Lower leg skin (tissue), 3 donors: ENCODE measurements at regions not wholly inside any gene's neighbourhood (a gene's known extent, or its start where the extent isn't known, plus 50 kb on each side); places are given as distances from the start of the nearest gene placed in this dataset.

Source experiments
- CTCF ChIP-seq, 3 donors: fragments of 450-650 bp; IDR thresholded peaks; one replicate each; pipeline ENCODE4 v1.5.1; 2016; ENCODE audit warnings: antibody characterized with exemption in 3 of 3, mild to moderate bottlenecking in 3 of 3, moderate library complexity in 2 of 3
- POLR2A ChIP-seq, 2 donors: fragments of 450-650 bp; IDR thresholded peaks; one replicate each; pipeline ENCODE4 v1.6.1; 2016 to 2017; ENCODE audit warnings: antibody characterized with exemption in 2 of 2, mild to moderate bottlenecking in 1 of 2, moderate library complexity in 1 of 2

GRCh38 chr12:92520511-92520910 is 182.3 kb upstream of the PLEKHG7 start:
- no peak for TF ChIP-seq CTCF (IDR thresholded peaks at IDR 0.05)
- TF ChIP-seq POLR2A (IDR thresholded peaks at IDR 0.05), result no peak
